K562 (cell line): ENCODE measurements at regions not wholly inside any gene's neighbourhood (a gene's known extent, or its start where the extent isn't known, plus 50 kb on each side); places are given as distances from the start of the nearest gene placed in this dataset.

Experiments
- CTCF ChIP-seq, 3 experiments: IDR thresholded peaks in 2 of 3; conservative IDR thresholded peaks in 1 of 3; 2 replicates each; pipeline ENCODE4 v1.5.1; 2011 to 2012; ENCODE audit warnings: low read length in 3 of 3, mild to moderate bottlenecking in 3 of 3, control low read depth in 2 of 3, improper control_type of control experiment in 1 of 3, inconsistent platforms in 1 of 3, low read depth in 1 of 3, mixed read lengths in 1 of 3, moderate library complexity in 1 of 3; ENCODE audit not compliant: insufficient read depth in 2 of 3
- MAX ChIP-seq: sonication (generic); formaldehyde crosslinking; IDR thresholded peaks from 2 replicates; pipeline ENCODE4 v1.9.0; 2022; ENCODE audit warnings: mild to moderate bottlenecking, missing genetic modification reagents
- RBM34 ChIP-seq: fragments of 200-400 bp; formaldehyde crosslinking; IDR thresholded peaks from 2 replicates; pipeline ENCODE4 v1.6.1; 2018; ENCODE audit warnings: low read length, borderline replicate concordance; ENCODE audit not compliant: insufficient read depth
- SMAD2 ChIP-seq: fragments of 150-350 bp; IDR thresholded peaks from 2 replicates; pipeline ENCODE4 v1.6.1; 2014; ENCODE audit warnings: low read depth, mild to moderate bottlenecking, low read length
- TF ChIP-seq, protein P1 (sequence below): fragments of 450-650 bp; formaldehyde crosslinking; IDR thresholded peaks from 2 replicates; pipeline ENCODE4 v1.4.0; 2022; ENCODE audit warnings: missing genetic modification characterization
- TF ChIP-seq, protein P2 (sequence below): fragments of 450-650 bp; formaldehyde crosslinking; IDR thresholded peaks from 2 replicates; pipeline ENCODE4 v1.4.0; 2022; ENCODE audit warnings: missing genetic modification characterization

- TF ChIP-seq SMAD2 (no peak), MAX (no peak), RBM34 (no peak), CTCF (IDR thresholded peaks at IDR 0.05 in 2 of 3, conservative IDR thresholded peaks at IDR 0.05 in 1 of 3; ENCODE audit: insufficient read depth in 2 of 3, low read depth in 1 of 3, low read length in 3 of 3) (no peak)
- TF ChIP-seq, protein P1, sequence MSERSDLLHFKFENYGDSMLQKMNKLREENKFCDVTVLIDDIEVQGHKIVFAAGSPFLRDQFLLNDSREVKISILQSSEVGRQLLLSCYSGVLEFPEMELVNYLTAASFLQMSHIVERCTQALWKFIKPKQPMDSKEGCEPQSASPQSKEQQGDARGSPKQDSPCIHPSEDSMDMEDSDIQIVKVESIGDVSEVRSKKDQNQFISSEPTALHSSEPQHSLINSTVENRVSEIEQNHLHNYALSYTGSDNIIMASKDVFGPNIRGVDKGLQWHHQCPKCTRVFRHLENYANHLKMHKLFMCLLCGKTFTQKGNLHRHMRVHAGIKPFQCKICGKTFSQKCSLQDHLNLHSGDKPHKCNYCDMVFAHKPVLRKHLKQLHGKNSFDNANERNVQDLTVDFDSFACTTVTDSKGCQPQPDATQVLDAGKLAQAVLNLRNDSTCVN (CRISPR knock-in tag): no peak
- TF ChIP-seq, protein P2, sequence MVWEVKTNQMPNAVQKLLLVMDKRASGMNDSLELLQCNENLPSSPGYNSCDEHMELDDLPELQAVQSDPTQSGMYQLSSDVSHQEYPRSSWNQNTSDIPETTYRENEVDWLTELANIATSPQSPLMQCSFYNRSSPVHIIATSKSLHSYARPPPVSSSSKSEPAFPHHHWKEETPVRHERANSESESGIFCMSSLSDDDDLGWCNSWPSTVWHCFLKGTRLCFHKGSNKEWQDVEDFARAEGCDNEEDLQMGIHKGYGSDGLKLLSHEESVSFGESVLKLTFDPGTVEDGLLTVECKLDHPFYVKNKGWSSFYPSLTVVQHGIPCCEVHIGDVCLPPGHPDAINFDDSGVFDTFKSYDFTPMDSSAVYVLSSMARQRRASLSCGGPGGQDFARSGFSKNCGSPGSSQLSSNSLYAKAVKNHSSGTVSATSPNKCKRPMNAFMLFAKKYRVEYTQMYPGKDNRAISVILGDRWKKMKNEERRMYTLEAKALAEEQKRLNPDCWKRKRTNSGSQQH (CRISPR knock-in tag): no peak
These were observed 61.2 kb upstream of the CHST1 start for GRCh38 chr11:45726493-45727054.
